HG03280 (cell line): ENCODE measurements at regions not wholly inside any gene's neighbourhood (a gene's known extent, or its start where the extent isn't known, plus 50 kb on each side); places are given as distances from the start of the nearest gene placed in this dataset.
"Not testable (repeated sequence)": the region's sequence is repeated elsewhere in the genome, so short reads cannot be mapped to it uniquely, and the experiment has no call there.

Source experiments
- ATAC-seq: cut with Tn5 transposase; IDR thresholded peaks from one replicate; pipeline ENCODE4 v1.9.1; 2021; ENCODE audit warnings: mild to moderate bottlenecking, moderate library complexity; ENCODE audit not compliant: unreplicated experiment

DNA sequence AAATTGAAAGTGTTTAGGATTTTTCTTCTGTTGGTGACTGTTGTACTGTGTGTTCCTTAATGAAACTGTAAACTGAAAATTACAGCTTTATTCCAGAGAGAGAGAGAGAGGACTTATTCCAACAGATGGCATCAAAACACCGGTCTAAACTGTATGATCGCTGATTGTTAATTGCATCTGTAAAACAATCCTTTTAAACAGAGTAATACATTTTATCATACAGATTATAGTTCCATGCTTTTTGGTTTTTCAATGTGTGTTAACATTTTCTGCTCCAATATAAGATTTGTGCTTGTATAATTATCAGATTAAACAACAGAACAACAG is 289.7 kb upstream of the DNAJC19 start:
- no peak for ATAC-seq

DNA sequence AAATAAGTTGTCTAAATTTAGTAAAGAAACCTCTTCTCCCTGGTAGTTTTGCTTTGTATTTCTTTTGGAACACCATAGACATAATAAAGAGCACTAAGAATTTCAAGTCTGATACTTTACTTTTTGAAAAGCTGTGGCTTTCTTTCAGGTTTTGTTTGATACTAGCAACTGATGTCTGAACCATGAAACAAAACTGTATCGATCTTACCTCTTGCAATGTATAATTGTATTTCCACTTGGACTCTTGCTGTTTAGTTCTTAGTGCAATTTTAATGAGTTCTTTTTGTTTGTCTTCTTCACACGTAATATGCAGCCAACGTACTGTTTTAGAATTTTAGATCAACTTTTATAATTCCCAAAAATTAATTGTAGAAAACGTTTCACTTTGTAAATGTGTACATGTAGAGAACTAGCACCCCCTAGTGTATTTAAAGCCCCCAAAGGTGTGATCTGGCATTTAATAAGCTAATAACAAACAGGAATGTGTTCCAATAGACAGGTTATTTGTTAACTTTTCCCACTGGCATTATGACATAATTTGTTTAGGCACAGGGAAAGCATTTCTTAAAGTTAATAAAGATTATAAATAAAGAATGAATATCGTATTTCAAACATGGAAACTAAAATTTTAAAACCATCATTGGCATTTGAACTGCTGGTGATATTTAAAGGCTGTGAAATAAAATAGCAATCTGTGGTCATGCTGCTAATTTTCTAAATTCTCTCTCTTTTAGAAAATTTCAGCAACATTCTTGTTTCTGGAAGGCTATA is 289.1 kb upstream of the DNAJC19 start:
- ATAC-seq: no peak

DNA sequence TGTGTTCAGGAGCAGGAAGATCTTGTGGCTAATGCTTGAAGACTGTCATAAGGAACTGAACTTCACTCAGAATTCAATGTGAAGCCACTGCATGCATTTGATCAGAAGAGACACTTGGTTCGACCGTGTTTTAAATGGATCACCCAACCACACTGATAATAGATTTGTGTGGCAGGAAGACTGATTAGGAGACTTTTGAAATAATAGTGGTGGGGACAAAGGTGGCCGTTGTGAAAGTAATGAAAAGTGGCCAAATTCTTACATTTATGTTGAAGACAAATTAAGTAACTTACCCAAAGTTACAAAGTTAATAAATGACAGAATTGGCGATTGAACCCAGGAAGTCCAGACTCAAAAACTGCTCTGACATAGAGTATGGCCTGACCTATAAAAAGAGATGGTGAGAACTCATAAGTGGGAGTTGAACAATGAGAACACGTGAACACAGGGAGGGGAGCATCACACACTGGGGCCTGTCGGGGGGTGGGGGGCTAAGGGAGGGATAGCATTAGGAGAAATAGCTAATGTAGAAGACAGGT is 286.9 kb upstream of the DNAJC19 start:
- no peak for ATAC-seq

DNA sequence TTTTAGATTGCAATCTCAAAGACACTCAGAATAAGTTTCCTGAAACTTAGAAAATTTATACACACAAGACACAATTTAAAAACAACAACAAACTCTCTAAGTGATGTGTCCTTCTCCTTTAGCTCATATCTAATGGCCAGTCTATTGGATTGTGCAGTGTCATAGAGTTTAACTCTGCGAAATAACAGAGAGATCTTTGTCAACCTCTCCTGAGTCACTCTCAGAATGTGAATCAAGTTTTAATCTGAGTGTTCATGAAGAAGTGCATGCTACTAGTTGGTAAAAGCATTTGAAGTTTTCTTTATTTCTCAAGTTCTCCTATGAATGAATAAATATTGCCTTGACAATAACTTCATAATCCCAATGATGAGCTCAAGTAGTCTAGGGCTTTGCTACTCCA is 284.5 kb upstream of the DNAJC19 start:
- no peak for ATAC-seq

DNA sequence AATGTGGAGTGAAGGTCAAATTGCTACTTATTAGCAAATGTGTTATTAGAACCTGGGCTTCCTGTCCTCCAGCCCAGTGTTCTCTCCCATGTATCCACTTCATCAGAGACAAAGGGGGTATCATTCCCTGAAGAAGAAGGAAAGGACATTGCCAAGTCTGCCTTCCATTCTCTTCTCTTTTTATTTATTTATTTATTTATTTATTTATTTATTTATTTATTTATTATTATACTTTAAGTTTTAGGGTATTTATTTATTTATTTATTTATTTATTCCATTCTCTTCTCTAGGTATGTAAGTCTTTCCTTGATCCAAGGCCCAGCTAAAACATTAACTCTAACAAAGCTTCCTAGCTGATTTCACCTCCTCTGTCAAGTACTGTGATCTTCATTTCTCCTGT is 277.8 kb upstream of the DNAJC19 start:
- no peak for ATAC-seq

DNA sequence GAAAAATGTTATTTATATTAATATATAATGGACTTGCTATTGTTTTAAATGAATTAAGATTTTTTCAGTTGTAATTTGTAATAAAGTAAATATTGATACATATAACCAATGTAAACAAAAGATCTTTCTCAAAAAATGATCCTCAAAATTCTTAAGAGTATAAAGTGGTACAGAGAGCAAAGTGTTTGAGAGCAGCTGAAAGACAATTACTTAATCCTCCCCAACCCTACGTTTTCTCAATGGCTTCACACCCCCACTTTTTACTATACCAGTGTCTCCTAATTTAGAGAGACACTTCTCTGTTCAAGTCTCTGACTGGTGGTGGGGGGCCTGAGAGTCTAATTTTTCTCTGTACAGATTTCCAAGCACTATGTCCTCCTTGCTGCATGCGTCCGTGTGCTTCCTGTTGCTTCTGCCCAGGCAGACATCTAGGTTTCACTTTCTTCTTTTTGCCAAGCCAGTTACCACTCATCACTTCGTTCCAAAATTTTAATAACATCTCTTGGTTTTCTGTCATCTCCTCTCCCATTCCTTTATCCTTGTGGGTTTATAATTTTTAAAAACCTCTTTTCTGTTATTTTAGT is 276.3 kb upstream of the DNAJC19 start:
- ATAC-seq: peak; percentile 83

DNA sequence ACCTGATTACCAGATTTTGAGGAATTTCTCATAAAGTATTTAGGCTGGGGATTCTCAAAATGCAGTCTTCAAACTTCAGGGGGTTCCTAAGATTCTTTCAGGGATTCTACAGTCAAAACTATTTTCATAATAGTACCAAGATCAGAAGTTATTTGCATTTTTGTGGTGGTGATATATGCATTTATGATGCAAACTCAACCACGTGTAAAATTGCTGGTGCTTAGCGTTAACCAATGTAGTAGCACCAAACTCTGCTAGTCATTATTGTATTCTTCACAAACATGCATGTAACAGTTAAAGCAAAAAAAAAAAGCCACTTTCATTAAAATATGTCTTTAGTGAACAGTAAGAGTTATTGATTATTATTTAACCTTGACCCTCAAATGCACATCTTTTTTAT is 274.9 kb upstream of the DNAJC19 start:
- no peak for ATAC-seq

DNA sequence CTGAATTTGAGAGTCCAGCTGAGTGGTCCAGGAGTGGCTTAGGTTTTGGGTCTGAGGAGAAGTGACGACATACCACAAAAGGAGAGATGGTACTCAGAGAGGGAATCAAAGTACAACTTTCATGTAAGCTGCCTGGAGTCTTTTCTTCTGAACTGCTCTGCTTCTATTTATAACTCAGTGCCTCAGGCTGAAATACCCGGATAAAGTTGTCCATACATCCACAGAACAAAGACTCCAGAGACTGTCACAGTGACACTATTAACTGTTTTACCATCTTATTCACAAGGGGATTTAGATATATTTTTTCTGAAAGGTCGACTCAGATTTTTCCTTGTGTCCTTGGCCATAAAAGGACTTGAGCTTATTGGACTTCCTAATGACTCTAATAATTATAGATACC is 264.3 kb upstream of the DNAJC19 start:
- no peak for ATAC-seq

DNA sequence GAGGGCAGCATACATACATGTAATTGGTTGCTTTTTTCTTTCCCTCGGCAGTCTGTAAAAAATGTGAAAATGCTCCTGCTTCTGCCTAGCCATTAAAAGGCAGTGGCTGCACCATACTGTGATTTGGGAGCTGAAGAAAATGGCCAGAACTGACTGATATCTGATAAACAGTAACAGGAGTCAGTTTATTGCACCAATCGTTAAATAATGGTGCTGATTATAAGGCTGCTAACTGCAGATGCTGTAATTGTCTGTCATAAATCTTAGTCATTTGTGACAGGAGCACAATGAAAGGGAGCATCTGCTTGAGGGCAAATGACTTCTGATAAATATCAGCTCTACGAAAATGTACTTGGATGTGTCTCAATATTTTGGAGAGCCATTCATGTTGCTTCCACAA is 263.1 kb upstream of the DNAJC19 start:
- ATAC-seq: no peak

DNA sequence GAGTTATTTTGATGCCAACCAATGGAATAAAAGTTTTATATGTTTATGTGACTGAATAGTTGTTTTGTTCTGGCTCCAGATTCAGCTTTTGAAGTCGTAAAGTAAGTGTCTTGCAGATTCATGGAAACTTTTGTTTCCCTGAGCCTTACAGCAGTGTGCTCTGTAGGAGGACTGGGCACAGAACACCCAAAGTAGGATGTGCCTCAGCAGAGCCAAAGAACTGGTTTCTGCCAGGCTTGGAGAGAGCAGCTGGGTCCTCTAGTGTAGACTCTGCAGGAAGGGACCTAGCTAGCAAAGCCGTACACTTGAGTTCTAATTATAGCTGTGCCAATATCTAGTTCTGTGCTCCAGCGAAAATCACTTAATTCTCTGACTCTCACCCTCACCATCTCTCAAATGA is 261.2 kb upstream of the DNAJC19 start:
- no peak for ATAC-seq

DNA sequence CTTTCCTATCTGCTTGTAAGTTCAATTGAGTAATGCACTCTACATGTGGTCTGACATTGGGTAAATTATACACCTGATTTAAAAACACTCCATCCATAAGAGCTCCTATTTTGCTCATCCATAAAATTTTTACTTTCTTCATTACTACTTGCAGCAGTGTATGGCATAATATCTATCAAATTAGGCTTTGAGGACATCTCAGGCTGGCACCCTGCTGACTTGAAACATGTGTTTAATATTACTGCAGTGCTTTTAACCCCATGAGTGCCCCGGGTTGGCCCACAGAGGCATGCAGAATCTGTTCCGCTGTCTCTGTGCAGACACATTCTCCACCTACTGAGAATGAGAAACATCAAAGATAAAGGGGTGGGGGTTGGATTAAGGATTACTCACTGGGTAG is 249.9 kb upstream of the DNAJC19 start:
- ATAC-seq: no peak

DNA sequence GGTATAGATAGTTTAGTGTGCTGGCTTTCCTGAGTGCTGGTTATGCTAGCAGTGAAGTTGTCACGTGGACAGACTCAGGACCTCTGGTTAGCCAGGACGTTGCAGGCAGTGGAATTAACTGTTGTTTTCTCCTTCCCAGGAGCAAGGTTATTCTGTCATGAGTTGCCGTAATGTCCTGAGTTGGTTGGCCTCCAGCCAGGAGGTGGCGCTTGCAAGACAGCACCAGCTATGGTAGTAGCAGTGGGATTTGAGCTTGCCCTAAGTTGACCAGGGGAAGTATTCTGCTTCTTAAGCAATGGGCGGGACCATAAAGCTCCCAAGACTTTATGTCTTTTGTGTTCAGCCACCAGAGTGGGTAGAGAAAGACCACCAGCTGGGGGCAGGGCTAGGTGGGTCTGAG is 240.7 kb upstream of the DNAJC19 start:
- ATAC-seq: no peak

DNA sequence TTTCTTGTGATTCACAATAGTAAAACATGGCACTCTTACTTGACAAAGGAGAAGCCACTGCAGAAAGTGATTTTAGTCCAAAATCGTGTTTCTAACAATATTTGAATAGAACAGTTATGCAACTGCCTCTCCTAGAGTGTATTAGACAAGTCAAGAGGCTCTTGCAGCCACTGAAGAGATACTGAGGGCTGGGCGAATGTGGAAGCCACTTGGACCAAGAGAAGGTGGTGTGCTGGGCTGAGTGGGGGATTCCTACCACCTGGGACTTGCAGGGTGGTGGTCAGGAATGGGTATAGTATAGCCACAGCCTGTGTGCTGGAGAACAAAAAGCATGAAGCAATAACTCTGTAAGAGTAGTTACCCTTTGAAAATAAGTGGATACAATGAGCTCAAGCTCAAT is 223.8 kb upstream of the DNAJC19 start:
- ATAC-seq: no peak

DNA sequence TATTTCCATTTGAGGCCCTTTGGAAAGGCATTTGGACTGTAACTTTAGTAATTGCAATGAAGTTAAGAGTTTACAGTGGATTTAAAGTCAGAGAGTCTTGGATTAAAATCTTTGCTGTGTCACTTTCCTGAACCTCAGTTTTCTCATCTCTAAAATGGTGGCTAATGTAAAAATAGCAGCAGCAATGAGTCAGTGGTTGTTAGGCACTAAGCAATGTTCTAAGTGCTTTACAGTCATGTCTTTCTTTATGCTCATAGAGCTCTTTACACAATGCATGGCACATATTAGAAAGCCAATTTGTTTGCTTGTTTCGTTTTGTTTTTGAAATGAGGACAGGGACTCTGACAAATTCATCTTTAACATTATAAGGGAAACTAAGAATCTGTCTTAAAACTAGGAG is 222.7 kb upstream of the DNAJC19 start:
- ATAC-seq: no peak

DNA sequence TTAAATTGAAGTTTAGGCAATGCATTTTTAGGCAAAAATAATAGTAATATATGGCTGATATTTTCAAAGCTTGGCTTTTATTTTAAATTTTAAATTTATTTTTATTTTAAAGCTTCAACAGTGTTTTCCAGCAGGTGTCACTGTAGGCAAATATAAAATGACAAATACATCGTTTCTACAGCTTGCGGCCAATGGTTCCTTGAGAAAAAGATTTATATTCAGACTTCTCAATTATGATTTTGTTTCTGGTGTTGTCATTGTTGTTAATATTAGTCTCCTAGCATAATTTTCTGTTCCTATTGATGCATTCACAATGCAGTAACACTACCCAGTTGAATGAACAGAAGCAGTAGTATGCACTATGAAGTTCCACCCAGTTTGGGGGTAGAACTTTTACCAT is 220.7 kb upstream of the DNAJC19 start:
- ATAC-seq: no peak

DNA sequence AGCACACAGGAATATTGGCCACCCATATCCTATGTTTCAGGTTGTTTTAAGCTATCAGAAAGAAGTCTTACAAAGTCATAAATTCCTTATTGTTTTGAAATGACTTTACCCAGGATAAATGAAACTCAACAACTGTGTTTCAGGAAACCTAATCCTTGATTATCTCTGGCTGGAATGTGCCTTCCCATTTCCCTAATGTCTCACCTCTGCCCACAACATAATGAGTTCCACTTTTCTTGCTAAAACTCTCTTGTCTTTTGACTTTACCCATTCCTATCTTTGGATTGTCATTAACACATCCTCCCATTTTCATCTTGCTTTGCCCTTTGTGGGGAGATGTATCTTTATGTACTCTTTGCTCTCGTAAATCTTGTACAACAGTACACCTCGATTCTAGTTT is 200.0 kb upstream of the DNAJC19 start:
- ATAC-seq: no peak

DNA sequence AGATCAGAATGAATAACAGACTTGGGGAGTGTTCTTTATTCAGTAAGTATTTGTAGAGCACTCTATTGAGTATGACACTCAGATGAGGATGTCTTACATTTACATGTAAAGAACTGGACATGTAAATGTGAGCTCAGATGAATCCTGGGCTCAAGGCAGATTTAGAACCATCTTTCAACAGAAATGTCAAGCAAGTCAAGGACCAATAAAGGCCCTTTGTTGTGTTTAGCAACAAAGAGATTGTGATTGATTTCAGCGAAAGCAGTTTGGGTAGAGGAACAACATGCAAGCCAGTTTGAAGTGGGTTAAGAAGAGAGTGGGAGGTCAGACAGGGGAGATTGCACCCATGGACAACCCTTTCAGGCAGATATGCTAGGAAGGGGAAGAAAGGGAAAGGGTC is 194.2 kb upstream of the DNAJC19 start:
- no peak for ATAC-seq

DNA sequence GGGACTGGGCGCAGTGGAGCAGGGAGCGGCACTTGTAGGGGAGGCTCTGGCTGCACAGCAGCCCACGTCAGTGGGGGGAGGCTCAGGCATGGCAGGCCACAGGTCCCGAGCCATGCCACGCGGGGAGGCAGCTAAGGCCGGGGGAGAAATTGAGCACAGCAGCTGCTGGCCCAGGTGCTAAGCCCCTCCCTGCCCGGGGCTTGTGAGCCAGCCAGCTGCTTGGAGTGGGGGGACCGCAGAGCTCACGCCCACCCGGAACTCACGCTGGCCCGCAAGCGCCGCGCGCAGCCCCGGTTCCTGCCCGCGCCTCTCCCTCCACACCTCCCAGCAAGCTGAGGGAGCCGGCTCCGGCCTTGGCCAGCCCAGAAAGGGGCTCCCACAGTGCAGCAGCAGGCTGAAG is 193.5 kb upstream of the DNAJC19 start:
- not testable (repeated sequence) for ATAC-seq

DNA sequence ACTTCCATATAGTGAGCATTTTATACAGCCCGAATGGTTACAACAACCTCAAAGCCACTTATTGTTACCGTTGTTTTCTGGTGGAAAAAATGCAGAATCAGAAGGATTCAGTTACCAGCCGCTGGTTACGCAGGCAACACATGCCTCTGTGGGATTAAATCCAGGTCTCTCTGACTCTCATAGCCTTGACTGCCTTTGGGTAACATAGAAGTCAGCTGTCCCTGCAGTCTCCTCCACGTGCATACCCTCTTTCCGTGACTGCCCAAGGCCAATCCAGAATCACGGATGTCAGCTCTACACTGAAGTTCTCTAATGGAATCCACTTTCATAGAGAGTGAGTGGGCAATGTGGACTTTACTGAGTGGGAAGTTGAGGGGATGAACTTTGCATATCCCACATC is 189.5 kb upstream of the DNAJC19 start:
- ATAC-seq: no peak

DNA sequence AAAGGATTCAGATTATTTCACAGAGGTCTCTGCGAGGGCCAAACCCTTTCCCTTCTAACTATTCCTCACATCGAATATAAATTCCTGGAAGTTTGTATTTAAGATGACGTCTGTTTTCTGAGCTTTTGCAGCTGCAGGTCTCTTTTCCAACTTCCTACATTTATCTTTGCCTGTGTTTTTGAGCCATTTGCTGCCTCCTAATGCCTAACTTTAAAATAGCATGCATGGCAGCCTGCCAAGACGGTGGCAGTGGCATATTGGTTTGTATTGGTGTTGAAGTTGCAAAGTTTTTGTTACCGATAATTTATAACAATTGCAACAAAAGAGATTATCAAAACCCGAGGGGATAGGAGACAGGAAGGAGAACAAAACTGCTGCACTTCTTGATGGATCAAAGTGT is 187.1 kb upstream of the DNAJC19 start:
- ATAC-seq: peak; percentile 58

DNA sequence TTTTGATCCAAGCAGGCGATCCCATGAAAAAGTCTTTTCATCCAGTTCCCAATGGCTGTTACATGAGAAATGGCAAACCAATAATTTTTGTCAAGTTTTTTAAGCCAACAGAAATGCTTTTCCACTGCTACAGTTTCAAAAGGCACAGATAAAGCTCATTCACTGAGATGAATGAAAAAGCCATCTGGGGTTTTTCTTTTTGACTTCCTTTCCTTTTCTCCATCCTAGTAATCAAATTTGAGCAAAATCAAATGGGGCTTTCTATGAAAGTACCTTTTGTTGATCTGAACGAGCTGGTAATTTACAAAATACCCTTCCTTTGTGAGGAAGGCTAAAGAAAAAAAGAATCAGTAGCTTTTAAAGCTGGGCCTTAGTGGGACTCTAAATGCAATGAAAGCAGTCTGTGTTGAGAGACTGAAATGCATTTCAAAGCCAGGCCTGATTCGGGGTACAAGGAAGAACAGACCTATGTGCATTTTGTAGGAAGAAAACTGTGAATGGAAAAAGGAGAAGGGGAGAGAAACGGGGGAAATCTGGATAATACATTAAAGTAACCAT is 185.2 kb upstream of the DNAJC19 start:
- no peak for ATAC-seq

DNA sequence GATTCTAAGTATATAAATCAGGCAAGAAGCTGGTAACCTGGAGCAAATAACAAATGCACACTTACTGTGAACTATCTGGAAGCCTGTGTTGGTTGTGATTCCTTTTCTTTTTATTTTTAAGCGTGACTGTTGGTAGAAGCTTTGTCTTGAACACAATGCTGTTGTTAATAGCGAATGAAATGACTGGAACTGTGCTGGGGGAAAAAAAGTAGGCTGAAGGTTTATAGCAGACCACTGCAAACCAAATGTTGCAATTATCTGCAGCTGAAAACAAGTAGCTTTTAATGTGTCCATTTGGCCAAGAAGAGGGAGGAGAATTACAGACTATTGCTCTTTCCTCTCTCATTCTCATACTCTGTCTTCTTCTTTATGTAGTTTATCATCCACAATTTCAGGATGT is 184.5 kb upstream of the DNAJC19 start:
- no peak for ATAC-seq

DNA sequence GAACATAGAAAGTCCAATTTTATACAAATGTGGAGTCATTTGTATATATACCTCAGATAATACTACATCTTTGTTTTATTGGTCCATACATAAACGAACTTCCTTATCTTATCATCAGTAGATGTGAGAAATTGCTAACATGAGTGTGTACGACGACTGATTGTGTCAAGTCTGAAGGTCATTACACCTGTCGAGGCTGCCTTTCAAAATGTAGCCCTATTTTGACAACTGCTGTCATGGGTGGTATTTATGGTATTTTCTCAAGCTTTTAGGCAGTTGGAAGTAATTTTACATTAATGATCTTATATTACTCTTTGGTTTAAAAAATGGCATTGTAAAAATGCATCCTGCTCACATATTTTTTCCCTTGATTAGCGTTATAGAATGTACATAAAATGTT is 183.7 kb upstream of the DNAJC19 start:
- no peak for ATAC-seq
